Endothelial cell of umbilical vein (primary cell): ENCODE measurements at regions not wholly inside any gene's neighbourhood (a gene's known extent, or its start where the extent isn't known, plus 50 kb on each side); places are given as distances from the start of the nearest gene placed in this dataset.

Experiments used
- BruUV-seq: library from RNA; stranded (reverse); fragments of 400-500 nt; replicated peaks from 2 replicates; lab custom pipeline; 2021; lab: Mats Ljungman, UMichigan
- CTCF ChIA-PET: fragments of 300-600, 350-600 bp; sonication (Branson Sonifier 250); formaldehyde crosslinking; loops from one replicate; lab custom pipeline; 2021; ENCODE audit warnings: antibody characterized with exemption, inconsistent platforms; lab: Charles Lee
- POLR2A ChIA-PET: fragments of 300-600, 350-600 bp; sonication (Branson Sonifier 250); formaldehyde crosslinking; loops from one replicate; lab custom pipeline; 2021; ENCODE audit warnings: antibody characterized with exemption, inconsistent platforms; lab: Charles Lee
- DNase-seq: peaks from one replicate; pipeline ENCODE4 v3.0.0-alpha.2; 2011; ENCODE audit warnings: low read depth, low spot score
- FAIRE-seq: peaks from 2 replicates; lab custom pipeline; 2011; peaks lifted over from hg19 to GRCh38; lab: Jason Lieb, UNC
- H2AFZ ChIP-seq: 2 replicates; pipeline ENCODE4 v1.6.0; 2012; ENCODE audit warnings: low read depth, low read length, control low read depth, inconsistent platforms
- H3K27ac ChIP-seq: 2 replicates; pipeline ENCODE4 v1.5.1; 2011; ENCODE audit warnings: low read depth, mild to moderate bottlenecking, control low read depth, low read length, moderate library complexity; ENCODE audit not compliant: insufficient read depth
- H3K27me3 ChIP-seq, 2 experiments: 2 replicates each; pipeline versions ENCODE4 v1.6.0 to v1.6.1; 2011; ENCODE audit warnings: low read length in 2 of 2, mixed read lengths in 1 of 2; ENCODE audit not compliant: control insufficient read depth in 2 of 2, insufficient read depth in 2 of 2
- H3K36me3 ChIP-seq, 2 experiments: 2 replicates in 1 of 2; 3 replicates in 1 of 2; pipeline ENCODE4 v1.5.1; 2011; ENCODE audit warnings: low read length in 2 of 2, mild to moderate bottlenecking in 1 of 2, moderate library complexity in 1 of 2; ENCODE audit not compliant: control insufficient read depth in 2 of 2, insufficient read depth in 2 of 2; ENCODE audit errors: extremely low read depth in 1 of 2
- H3K4me1 ChIP-seq: 3 replicates; pipeline ENCODE4 v1.5.1; 2011; ENCODE audit warnings: mild to moderate bottlenecking, low read length; ENCODE audit not compliant: control insufficient read depth, insufficient read depth; ENCODE audit errors: extremely low read depth
- H3K4me2 ChIP-seq: 2 replicates; pipeline ENCODE4 v1.6.1; 2011; ENCODE audit warnings: low read length, control low read depth, mixed read lengths; ENCODE audit not compliant: insufficient read depth
- H3K4me3 ChIP-seq, 3 experiments: fragments of 200-600 bp in 1 of 3; sonication (generic), shearing (Covaris generic) in 1 of 3; replicated peaks in 1 of 3; 2 replicates each; pipeline ENCODE4 v1.5.1; 2011 to 2016; ENCODE audit warnings: control low read depth in 3 of 3, low read length in 3 of 3, mild to moderate bottlenecking in 2 of 3, inconsistent platforms in 1 of 3, low read depth in 1 of 3, moderate library complexity in 1 of 3; ENCODE audit not compliant: insufficient read depth in 1 of 3
- H3K79me2 ChIP-seq: 2 replicates; pipeline ENCODE4 v1.6.0; 2012; ENCODE audit warnings: low read length, inconsistent platforms; ENCODE audit not compliant: control insufficient read depth, insufficient read depth
- H3K9ac ChIP-seq: replicated peaks from 2 replicates; pipeline ENCODE3; 2011; ENCODE audit warnings: low read length, control low read depth; ENCODE audit not compliant: insufficient read depth; ENCODE audit errors: extremely low read depth
- H3K9me1 ChIP-seq: replicated peaks from 3 replicates; pipeline ENCODE4 v1.6.0; 2011; ENCODE audit warnings: mild to moderate bottlenecking, low read length; ENCODE audit not compliant: control insufficient read depth, insufficient read depth; ENCODE audit errors: extremely low read depth
- H3K9me3 ChIP-seq: replicated peaks from 2 replicates; pipeline ENCODE4 v1.5.1; 2012; ENCODE audit warnings: low read length, inconsistent platforms; ENCODE audit not compliant: control insufficient read depth, insufficient read depth
- H4K20me1 ChIP-seq: replicated peaks from 2 replicates; pipeline ENCODE3; 2011; ENCODE audit warnings: mild to moderate bottlenecking, low read length; ENCODE audit not compliant: control insufficient read depth, insufficient read depth; ENCODE audit errors: extremely low read depth
- CTCF ChIP-seq, 2 donors: IDR thresholded peaks; 1 replicate in 1 of 2; 2 replicates in 1 of 2; pipeline ENCODE4 v1.5.1; 2011; ENCODE audit warnings: low read length in 2 of 2, mild to moderate bottlenecking in 2 of 2, moderate library complexity in 2 of 2, control low read depth in 1 of 2, inconsistent platforms in 1 of 2, low read depth in 1 of 2; ENCODE audit not compliant: insufficient read depth in 1 of 2; ENCODE audit errors: extremely low read depth in 1 of 2
- EZH2 ChIP-seq: IDR thresholded peaks from 2 replicates; pipeline ENCODE4 v1.6.1; 2012; ENCODE audit warnings: borderline replicate concordance, low read depth, mild to moderate bottlenecking, moderate library complexity, low read length, inconsistent platforms; ENCODE audit not compliant: severe bottlenecking
- FOS ChIP-seq: IDR thresholded peaks from 2 replicates; pipeline ENCODE4 v1.6.1; 2011; ENCODE audit warnings: mild to moderate bottlenecking, low read length, moderate library complexity, borderline replicate concordance; ENCODE audit not compliant: insufficient read depth
- GATA2 ChIP-seq: IDR thresholded peaks from 2 replicates; pipeline ENCODE4 v1.7.0; 2011; ENCODE audit warnings: low read depth, mild to moderate bottlenecking, moderate library complexity, mixed read lengths, low read length; ENCODE audit not compliant: insufficient read length, insufficient read depth
- MAX ChIP-seq: IDR thresholded peaks from 2 replicates; pipeline ENCODE4 v1.6.1; 2011; ENCODE audit not compliant: insufficient read depth, insufficient read length
- POLR2AphosphoS5 ChIP-seq: IDR thresholded peaks from 2 replicates; pipeline ENCODE4 v1.6.1; 2012; ENCODE audit warnings: low read depth, mild to moderate bottlenecking, control low read depth, low read length, moderate library complexity; ENCODE audit not compliant: insufficient read depth
- dilution Hi-C: fragments of 300-500 bp; cut with MboI; formaldehyde crosslinking; loops from one replicate; pipeline ENCODE4 v1.15.0; 2019; ENCODE audit warnings: low sequenced_read_pairs; ENCODE audit not compliant: extremely low pct_ligation_motif_present
- intact Hi-C: fragments of 100-400 bp; cut with micrococcal nuclease; formaldehyde crosslinking; loops from one replicate; pipeline ENCODE4 v1.10.0; 2022

GRCh38 chr3:166191411-166191810 lies 354.2 kb upstream of the BCHE start:
- no peaks in the 10 kb centered on the region for H3K9me1 ChIP-seq
- no peak overlapping the region for H3K9ac ChIP-seq
- no peak overlapping the region for H2AFZ ChIP-seq
- H3K4me3 ChIP-seq: no peak overlapping the region
- H3K79me2 ChIP-seq: no peaks in the 10 kb centered on the region
- no peaks in the 10 kb centered on the region for H4K20me1 ChIP-seq
- H3K9me3 ChIP-seq: peaks cover 2% of the 10 kb centered on the region
- CTCF ChIA-PET: no interaction called here
- dilution Hi-C loops: no loop called here
- intact Hi-C loops: no loop called here
- no peaks in the 10 kb centered on the region for H3K36me3 ChIP-seq
- FAIRE-seq (no peak), DNase-seq (no peak)
- H3K27me3 ChIP-seq: no peaks in the 10 kb centered on the region
- TF ChIP-seq MAX: no peak
- no peak for TF ChIP-seq GATA2
- TF ChIP-seq POLR2AphosphoS5: no peak
- no peak for TF ChIP-seq EZH2
- no peak for TF ChIP-seq CTCF (IDR thresholded peaks at IDR 0.05; ENCODE audit: extremely low read depth in 1 of 2, insufficient read depth in 1 of 2, low read depth in 1 of 2, low read length in 2 of 2)
- H3K4me1 ChIP-seq: no peaks in the 10 kb centered on the region
- no TSS peak for BruUV-seq
- H3K27ac ChIP-seq: no peak overlapping the region
- POLR2A ChIA-PET: no interaction called here
- no peak overlapping the region for H3K4me2 ChIP-seq

- H3K9me1 ChIP-seq: no peaks in the 10 kb centered on the region
- no peaks in the 10 kb centered on the region for H3K36me3 ChIP-seq
- TF ChIP-seq GATA2 (no peak), FOS (no peak)
- H3K27me3 ChIP-seq: no peaks in the 10 kb centered on the region
- no TSS peak for BruUV-seq
- POLR2A ChIA-PET: no interaction called here
- no peak overlapping the region for H3K9ac ChIP-seq
- no peak overlapping the region for H2AFZ ChIP-seq
- DNase-seq: no peak
- intact Hi-C loops (no loop called here), dilution Hi-C loops (no loop called here)
- no peak overlapping the region for H3K4me2 ChIP-seq
- FAIRE-seq: no peak
- no peaks in the 10 kb centered on the region for H3K4me1 ChIP-seq
- no peaks in the 10 kb centered on the region for H3K9me3 ChIP-seq
- H4K20me1 ChIP-seq: no peaks in the 10 kb centered on the region
- CTCF ChIA-PET: no interaction called here
- H3K27ac ChIP-seq: no peak overlapping the region
- H3K4me3 ChIP-seq: no peak overlapping the region
- no peaks in the 10 kb centered on the region for H3K79me2 ChIP-seq
Observed at GRCh38 chr3:166190360-166190759, 353.1 kb upstream of the BCHE start.
